ENCODE measurements at regions not wholly inside any gene's neighbourhood (a gene's known extent, or its start where the extent isn't known, plus 50 kb on each side); places are given as distances from the start of the nearest gene placed in this dataset.

DNA sequence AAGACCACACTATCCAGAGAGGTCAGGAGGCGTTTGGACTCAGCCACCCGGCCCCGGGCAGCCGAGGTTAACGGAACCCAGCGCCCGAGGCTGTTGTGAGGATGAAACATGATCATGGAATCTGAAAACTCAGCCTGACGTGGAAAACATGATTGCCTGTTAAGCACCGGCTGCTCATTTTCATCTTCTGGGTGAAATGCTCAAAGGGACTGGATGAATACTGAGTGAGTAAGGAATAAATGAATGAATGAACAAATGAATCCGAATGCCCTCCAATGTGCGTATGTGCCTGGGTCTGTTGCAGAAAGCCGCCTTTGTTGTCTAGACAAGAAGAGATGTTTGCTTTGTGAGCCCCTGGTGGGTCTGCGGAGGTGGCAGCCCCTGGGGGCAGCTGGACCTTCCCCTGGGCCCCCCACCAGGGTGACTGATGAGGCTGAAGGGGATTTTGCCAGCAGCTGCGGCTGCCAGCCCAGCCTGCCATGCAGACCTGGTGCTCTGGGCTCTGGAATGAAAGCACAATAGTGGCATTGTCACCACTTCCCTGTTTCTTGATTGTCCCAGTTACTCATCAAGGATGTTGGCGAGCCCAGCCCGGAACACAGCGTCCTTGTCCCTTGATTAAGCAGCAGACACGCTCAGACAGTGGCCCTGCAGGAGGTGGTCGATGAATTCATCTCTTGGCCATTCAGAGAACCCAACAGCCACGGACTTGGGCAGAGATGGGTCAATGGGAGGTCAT is 211.1 kb downstream of the ANKRD60 start:
- peak; percentile 80 for DNase-seq (ENCODE audit: low read depth)

DNA sequence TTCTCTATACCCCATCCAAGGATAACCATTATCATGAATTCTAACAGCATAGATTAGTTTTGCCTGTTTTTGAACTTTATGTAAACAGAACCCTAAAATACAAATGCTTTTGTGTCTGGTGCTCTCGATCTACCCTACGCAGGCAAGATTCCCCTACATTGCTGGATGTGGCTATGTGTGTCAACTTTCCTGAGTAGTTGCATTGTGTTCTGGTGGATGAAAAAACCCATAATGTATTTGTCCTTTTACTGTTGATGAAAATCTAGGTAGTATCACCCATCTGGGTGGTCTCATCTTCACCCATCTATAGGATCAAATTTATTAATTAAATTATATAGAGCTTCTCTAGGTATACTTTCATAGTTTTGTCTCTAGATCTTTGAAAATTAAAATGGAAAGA is 211.7 kb downstream of the ANKRD60 start:
- DNase-seq (ENCODE audit: low read depth), result no peak

DNA sequence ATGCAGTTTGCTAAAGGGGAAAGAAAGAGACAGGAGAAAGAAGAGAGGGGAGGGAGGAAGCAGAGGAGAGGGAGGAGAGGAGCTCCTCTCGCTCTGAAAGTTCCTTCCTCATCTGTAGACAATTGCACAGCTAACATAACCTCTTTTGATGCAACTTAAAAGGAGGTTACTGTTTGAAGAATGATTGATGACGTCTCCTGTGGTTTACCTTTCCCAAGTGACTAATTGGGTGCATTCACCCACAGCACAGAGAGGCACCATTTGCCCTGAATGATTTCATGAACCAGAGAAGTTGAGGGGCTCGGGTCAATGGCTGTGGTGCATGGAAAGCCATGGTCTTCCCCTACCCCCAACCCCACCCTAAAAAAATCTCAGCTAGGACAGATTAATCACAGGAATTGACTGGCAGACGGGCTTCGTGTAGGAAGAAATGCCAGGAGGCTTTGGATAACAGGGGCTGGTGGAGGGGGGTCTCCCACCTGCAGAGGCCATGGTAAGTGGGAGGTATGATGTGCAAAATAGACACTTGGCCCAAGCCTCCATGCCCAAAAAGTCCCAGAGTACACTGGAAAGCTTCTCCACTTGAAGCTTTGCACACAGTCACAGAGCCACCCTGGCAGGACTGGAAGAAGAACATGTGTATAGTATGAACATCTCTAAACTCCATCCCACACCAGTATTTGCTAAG is 213.7 kb downstream of the ANKRD60 start:
- peak; percentile 89 for DNase-seq (ENCODE audit: low read depth)

DNA sequence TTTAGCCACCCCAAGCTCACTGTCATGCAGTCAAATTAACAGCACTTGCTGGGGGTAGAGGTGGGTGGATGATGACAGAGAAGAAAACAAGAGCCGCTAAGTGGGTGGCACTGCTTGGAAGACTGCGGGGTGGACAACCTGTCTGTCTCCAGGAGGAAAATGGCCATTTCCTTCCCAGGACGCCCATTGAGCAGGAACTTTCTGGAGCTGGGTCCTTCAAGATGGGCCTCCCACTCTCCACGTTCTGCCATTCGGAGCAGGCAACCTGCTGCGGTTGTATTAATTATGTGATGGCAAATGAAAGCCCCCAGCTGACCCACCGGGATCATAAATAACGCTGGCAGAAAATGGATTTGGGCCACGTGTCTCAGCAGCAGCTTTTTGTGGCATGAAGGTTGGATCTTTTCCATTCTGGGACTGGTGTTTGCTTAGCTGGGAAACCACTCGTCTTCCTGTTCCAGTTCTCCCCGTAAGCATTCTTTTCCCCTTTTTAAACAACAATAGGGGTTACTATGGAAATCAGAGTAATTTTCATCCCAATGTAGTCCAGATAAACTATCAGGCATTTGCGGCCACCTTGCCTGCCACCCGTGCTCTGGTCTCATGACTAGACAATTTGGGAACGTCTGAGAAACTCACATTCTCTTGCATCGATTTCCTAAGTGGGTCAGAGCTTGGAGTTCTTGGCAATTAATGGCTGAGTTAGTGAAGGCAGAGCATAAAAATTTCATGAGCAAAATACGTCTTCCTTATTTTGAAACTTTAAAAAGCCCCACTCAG is 215.5 kb downstream of the ANKRD60 start:
- DNase-seq (ENCODE audit: low read depth), result no peak

DNA sequence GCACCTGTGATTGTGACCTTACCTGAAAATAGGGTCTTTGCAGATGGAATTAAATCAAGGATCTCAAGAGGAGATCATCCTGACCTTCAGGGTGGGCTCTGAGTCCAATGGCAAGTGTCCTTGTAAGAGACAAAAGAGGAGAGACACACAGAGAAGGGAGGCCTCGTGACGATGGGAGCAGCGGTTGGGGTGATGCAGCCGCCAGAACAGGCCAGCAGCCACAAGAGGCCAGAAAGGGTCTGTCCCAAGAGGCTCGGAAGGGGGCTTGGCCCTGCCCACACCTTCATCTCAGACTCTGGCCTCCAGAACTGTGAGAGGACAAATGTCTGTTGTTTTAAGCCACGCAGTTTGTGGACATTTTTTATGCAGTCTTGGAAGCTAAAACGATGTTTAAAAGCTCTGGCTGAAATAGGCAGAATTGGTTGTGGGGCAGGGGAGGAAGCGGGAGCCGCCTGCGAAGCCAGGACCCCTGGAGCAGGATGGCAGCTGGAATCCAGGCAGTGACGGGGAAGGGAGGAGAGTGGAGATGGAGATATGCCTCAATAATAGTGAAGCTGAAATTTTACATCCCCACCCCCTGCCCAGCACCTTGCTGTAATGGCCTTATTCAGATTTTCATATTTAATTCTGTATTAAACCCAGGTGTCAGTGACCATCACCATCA is 216.4 kb downstream of the ANKRD60 start:
- no peak for DNase-seq (ENCODE audit: low read depth)

DNA sequence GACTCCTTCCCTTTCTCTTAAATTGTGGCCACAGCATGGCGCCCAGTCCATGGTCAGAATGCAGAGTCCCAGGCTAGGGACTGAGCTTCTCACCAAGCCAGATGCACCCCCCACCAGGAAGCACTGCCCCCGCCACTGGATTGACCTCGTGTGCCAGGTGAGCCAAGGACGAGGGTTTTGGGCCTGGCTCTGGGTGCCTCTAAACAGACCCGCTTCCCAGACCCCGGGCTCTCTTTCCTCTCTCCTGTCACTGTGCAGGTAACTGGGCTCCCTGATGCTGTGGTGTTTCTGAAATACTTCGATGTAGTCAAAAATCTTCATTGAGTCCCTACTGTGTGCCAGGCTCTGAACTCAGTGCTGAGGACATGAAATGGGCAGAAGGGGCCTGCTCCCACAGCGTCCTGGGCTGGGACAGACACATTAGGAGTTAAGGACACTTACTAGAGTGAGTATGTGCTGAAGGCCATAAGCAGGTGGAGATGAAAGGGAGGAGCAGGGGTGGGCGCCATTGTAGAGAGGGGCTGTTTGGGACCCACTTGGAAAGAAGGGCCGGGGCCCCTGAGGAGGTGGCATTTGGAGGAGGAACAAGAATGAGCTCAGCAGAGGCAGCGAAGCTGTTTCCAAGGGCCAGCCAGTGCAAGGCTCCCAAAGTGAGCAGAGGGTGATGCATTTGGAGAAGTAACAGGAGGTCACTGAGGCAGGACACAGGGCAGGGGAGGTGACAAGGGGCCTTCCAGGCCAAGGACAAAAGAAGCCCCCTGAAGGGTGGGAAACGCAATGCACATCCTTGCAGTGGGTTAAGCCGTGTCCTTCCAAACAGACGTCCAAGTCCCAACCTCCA is 217.1 kb downstream of the ANKRD60 start:
- no peak for DNase-seq (ENCODE audit: low read depth)

DNA sequence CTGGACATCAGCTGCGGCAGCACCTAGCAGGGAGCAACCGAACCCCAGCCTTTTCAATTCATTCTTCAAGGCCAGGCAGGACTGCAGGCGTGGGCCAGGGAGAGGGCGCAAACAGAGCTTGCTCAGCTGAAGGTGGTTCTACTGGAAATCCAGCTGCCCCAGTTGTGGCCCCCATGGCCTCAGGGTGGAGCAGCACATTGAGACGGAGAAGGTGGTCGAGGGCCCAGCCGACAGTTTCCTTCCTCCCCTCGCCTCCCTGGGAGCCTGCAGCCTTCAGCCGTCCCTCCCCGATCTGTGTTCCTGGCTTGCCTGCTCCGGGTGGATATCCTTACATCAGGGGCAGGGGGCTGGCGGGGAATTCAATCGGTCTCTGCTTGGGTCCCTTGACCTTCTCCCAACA is 217.8 kb downstream of the ANKRD60 start:
- DNase-seq (ENCODE audit: low read depth), result no peak

DNA sequence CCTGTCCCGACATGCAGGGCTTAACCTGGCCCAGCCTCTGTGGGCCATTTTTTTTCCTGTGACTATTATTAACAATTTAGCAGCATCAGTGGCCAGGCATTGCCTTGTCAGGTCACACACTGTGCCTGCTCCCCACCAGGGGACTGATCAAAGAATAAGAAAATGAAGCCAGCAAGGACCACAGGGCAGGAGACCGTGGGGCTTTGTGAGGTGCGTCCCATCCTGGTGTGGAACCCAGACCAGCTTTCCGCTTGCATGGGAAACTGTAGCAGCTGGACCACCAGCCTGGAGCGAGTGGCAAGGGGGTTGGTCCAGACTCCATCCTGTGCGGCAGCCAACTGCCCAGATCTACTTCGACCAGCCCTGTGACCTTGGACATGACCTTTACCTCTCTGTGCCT is 218.3 kb downstream of the ANKRD60 start:
- DNase-seq (ENCODE audit: low read depth), result no peak

DNA sequence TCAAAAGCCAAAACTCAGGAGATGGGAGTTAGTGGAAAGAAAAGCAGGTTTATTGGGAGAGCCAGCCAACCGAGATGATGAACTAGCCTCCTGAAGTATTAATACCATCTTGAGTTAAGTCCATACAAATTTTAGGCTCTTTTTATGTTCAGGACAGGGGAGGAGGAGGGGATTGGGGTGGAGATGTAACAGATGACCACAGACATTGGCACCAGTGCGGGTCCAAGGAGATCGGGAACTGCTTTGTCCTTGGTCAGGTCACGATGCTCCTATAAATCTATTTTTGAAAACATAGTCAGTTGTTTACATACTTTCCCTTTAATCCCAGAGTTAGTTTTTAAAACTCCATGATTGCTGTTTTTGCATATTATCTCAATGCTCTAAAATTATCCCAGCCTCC is 219.6 kb downstream of the ANKRD60 start:
- no peak for DNase-seq (ENCODE audit: low read depth)

DNA sequence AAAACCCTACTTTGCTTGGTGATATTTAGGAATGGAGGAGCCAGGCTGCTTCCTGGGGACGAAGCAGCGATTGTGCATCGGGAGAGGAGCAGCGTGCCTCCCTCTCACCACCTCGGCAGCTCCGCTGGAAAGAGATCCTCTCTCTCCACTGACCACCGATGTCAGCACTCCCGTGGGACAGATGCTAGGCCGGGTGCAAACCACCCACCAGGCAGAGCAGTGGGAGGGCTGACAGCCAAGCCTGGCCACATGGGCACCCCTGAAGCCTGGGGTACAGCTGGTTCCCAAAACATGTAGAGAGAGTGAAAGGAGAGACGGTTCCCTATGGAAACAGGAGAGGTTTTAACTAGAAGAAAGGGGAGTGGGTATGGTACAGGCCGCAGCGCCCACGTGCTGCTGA is 220.0 kb downstream of the ANKRD60 start:
- no peak for DNase-seq (ENCODE audit: low read depth)

DNA sequence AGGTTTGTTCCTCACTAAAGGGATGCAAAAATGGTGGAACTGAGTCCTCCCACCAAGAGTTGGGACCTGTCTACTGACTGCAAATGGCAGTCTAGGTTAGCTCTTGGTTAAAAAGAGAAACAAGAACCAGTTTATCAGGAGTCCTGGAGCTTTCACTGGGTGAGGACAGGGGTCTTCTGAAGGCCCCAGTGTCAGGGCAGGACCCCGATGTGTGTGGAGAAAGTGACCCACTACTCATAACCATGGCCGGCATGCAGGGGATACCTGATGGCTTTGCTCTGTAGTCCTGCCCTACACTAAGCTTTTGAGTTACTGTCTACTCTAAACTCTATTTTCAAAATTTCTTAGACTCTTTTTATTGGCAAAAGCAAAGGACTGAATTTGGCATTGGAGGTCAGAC is 220.5 kb downstream of the ANKRD60 start:
- DNase-seq (ENCODE audit: low read depth), result no peak

DNA sequence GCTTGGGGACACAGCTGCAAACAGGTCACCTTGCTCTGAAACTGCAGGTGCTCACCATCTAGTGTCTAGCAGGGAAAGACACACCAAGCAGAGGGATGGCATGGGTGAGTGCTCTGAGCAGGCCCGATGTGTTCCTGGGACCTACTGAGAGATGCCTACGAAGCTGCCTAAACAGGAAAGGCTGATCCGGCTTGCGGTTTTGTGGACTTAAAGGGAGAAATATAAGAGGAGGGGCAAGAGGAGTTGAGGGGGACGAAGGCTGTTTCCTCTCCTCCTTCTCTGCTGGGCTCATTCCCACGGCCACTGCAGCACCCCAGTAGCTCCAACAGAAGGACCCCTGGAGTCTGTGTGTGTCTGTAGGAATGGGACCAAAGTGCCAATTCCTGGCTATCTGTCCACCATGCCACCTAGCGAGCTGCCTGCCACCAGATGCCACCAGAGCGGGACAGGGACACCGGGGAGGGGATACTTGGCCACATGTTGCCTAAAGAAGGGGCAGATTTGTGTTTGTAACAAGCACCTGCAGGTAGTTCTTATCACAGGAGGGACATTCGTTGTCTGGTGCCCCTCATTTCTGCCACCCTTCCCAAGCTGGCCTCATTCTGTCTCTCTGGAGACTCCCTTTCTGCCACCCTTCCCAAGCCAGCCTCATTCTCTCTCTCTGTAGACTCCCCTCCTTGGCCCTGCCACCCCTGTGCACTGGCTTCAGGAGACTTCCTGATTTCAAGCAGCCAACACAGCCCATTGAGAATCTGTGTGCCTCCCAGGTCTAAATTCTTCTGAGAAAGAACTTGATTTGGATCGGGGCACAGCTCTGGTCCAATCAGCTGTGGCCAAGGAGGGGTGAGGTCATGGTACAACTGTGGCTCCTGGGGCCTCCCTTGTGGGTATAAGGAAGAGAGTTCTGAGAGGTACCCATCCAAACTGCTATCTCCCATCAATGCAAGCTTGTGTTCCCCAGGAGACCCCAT is 221.8 kb downstream of the ANKRD60 start:
- no peak for DNase-seq (ENCODE audit: low read depth)

DNA sequence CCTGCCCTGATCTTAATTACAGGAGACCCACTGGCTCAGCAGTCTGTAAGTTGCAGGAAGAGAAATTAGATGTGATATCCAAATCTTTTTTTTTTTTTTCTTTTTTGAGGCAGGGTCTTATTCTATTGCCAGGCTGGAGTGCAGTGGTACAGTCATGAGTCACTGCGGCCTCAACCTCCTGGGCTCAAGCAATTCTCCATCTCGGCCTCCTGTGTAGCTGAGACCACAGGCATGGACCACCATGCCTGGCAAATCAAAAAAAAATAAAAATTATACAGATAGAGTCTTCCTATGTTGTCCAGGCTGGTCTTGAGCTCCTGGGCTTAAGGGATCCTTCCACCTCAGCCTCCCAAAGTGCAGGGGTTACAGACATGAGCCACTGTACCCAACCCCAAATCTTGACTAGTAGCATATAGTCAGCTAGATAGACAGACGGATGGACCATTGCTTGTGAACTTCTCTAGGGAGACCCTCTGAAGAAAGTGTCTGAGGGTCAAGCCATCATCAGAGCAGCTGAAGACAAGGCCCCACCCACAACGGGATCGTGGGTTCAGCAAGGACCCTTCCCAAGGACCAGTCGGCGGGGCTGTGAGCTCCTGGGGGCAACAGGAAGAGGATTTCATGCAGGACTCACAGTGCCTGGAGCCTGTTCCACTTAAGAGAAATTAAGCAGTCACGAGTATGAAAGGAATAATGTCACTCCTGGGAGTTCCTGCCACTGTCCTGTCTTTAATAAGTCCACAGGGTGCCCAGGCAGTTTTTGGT is 222.7 kb downstream of the ANKRD60 start:
- DNase-seq (ENCODE audit: low read depth), result no peak

DNA sequence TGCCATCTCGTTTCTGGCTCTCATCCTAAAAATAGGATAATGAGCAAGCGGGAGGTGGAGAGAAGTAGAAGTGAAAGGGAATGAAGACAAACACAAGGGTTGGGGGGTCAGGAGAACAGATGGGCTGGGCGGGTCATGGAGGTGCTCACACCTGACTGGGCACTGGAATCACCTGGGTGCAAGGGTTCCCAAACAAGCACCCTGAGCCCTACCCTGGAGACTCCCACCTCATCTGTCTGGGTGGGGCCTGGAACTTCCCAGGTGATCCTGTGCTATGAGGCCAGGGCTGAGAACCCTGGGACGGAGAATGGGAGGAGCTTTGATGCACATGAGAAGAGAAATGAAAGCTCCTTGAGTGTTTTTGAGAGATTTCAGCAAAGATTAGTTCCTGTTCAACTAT is 223.6 kb downstream of the ANKRD60 start:
- DNase-seq (ENCODE audit: low read depth), result no peak

DNA sequence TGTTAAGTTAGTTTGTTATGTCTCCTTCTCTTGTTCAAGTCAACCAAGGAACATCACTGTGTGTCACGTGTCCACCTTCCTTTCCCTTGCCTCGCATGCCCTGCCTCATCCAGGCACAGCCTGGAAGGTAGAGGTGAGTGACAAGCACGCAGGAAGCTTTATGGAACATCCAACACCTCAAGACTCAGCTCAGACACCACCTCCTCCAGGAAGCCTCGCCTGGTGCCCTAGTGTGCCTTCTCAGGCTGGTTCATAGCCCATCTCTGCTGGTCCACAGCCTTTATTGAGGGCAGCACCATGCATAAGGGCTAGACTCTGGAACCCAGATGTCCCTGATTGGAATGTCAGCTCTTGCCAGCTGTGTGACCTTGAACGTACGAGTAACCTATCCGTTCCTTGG is 224.3 kb downstream of the ANKRD60 start:
- DNase-seq (ENCODE audit: low read depth), result no peak

DNA sequence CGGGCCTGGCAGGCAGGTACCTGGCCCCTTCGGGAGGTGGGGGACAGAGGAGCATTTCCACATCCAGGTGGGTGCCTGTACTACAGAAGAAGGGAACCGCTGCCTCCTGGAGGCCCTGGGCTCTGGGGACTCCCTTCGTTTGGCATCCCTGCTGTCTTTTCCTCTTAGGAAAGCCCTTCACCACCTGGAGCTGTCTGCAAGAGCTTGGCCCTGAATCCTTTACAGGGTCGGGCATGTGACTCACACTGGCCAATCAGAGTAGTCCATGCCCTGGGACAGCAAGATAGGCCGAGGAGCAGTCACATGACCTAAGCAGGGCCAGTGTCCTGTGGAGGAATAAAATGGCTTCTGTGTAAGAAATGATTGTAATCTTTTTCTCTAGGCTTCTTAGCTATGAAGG is 224.9 kb downstream of the ANKRD60 start:
- DNase-seq (ENCODE audit: low read depth), result no peak

DNA sequence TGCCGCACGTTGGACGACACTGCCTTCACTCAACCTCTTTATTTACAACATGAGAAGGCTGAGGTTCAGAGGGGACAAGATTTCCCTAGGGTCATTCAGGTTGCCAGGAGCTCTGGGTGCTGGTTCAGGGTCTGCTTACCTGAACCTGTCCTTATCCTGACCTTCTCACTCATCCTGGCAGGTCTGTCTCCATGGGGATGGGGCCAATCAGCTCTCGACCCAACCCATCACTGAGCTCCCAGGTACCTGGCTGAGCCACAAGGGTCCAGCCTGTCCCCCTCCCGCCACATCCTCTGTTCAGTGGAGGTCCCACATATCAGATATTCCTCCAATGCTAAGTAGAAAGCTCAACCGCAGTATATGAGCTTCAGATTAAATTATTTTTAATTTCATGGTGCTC is 225.6 kb downstream of the ANKRD60 start:
- DNase-seq (ENCODE audit: low read depth), result no peak

DNA sequence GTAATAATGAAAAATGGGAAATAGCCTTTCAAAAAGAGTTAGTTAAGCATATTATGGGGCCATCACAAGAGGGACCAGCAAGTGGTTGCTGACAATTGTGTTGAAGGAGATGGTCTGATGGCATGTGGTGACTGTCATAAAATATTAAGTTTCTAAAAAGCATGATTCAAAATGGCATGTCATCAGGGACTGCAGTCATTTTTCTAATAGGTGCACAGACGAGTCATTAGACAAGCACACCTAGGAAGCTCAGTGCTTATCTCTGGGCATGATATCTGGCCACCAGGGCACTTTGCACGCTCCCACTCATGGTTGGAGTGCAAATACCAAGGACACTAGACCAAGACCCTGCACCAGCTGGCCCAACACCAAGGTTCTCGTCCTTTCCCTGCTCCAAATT is 226.5 kb downstream of the ANKRD60 start:
- no peak for DNase-seq (ENCODE audit: low read depth)

DNA sequence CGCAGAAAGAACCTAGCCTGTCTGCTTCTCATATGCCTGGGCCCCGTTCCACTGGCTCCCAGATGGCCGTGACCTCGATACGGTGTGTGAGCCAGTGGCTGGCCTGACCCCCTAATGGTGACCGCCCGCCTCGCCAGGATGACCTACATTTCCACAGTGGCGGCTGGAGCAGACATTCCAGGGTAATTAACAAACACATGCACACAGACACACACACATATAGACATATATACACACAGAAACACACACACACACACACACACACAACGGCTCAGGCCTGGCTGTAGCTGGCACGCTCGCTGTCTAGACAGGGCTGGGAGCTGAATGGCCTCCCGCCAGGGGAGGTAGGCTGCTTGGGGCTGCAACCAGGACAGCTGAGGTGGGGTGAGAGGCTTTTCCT is 227.1 kb downstream of the ANKRD60 start:
- DNase-seq (ENCODE audit: low read depth), result peak; percentile 40

DNA sequence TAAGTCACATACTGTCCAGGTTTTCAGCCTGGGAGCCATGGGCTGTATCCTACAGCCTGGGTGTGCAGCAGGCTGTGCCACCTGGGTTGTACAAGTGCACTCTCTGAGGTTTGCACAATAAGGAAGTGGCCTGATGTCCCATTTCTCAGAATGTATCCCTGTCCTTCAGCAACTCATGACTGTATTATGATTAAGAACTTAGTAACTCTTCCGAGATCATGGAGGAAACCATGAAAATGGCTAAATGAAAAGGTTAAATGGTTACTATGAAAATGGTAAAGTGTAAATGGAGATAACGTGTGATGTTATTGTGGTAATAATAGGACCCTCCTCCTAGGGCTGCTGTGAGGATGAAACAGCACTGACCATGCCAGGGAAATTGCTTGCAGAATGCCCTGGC is 227.6 kb downstream of the ANKRD60 start:
- DNase-seq (ENCODE audit: low read depth), result no peak

Data from renal cortical epithelial cell (primary cell).